H9 (cell line): ENCODE measurements at regions not wholly inside any gene's neighbourhood (a gene's known extent, or its start where the extent isn't known, plus 50 kb on each side); places are given as distances from the start of the nearest gene placed in this dataset.
A peak's percentile ranks its signal among the peaks of the same experiment; 100 is the strongest.

Experiments used
- DNase-seq: peaks from one replicate; pipeline ENCODE4 v3.0.0-alpha.2; 2017
- H2AFZ ChIP-seq: one replicate; pipeline ENCODE4 v1.6.1; 2013; ENCODE audit warnings: mild to moderate bottlenecking, low read length, control low read depth, moderate library complexity
- H2AK5ac ChIP-seq: 2 replicates; pipeline ENCODE4 v1.6.1; 2013; ENCODE audit warnings: low read length, control low read depth, mixed read lengths; ENCODE audit not compliant: insufficient read length
- H2BK120ac ChIP-seq: one replicate; pipeline ENCODE4 v1.6.1; 2013; ENCODE audit warnings: low read depth, mild to moderate bottlenecking, low read length, control low read depth, inconsistent platforms; ENCODE audit not compliant: poor library complexity, severe bottlenecking
- H2BK12ac ChIP-seq: 2 replicates; pipeline ENCODE4 v1.6.1; 2013; ENCODE audit warnings: low read length, control low read depth, mixed read lengths, low read depth; ENCODE audit not compliant: insufficient read length
- H2BK15ac ChIP-seq: 2 replicates; pipeline ENCODE4 v1.6.1; 2013; ENCODE audit warnings: low read depth, low read length, control low read depth
- H2BK20ac ChIP-seq: one replicate; pipeline ENCODE4 v1.6.1; 2013; ENCODE audit warnings: low read depth, mild to moderate bottlenecking, low read length, control low read depth, inconsistent platforms; ENCODE audit not compliant: poor library complexity, severe bottlenecking
- H2BK5ac ChIP-seq: 2 replicates; pipeline ENCODE4 v1.6.1; 2013; ENCODE audit warnings: low read length, control low read depth, mixed read lengths; ENCODE audit not compliant: insufficient read length
- H3K14ac ChIP-seq: 2 replicates; pipeline ENCODE4 v1.6.1; 2013; ENCODE audit warnings: low read length, control low read depth; ENCODE audit not compliant: insufficient read depth
- H3K18ac ChIP-seq: 2 replicates; pipeline ENCODE4 v1.6.1; 2013; ENCODE audit warnings: low read depth, mild to moderate bottlenecking, mixed read lengths, low read length, control low read depth; ENCODE audit not compliant: insufficient read length
- H3K23ac ChIP-seq: 2 replicates; pipeline ENCODE4 v1.6.1; 2013; ENCODE audit warnings: low read length, control low read depth, mixed read lengths, low read depth; ENCODE audit not compliant: insufficient read length
- H3K23me2 ChIP-seq: 2 replicates; pipeline ENCODE4 v1.6.1; 2013; ENCODE audit warnings: low read depth, mild to moderate bottlenecking, mixed read lengths, low read length, control low read depth; ENCODE audit not compliant: insufficient read length, poor library complexity, severe bottlenecking
- H3K27ac ChIP-seq: 2 replicates; pipeline ENCODE4 v1.5.1; 2013; ENCODE audit warnings: low read length, control low read depth, mixed read lengths, low read depth; ENCODE audit not compliant: insufficient read length
- H3K27me3 ChIP-seq: 2 replicates; pipeline ENCODE4 v1.6.1; 2013; ENCODE audit warnings: low read length, control low read depth, inconsistent platforms; ENCODE audit not compliant: insufficient read depth
- H3K4ac ChIP-seq: 2 replicates; pipeline ENCODE4 v1.6.1; 2013; ENCODE audit warnings: low read depth, mild to moderate bottlenecking, control low read depth, inconsistent platforms, low read length, moderate library complexity
- H3K4me1 ChIP-seq: 2 replicates; pipeline ENCODE4 v1.6.1; 2013; ENCODE audit warnings: low read length, control low read depth, inconsistent platforms; ENCODE audit not compliant: insufficient read depth
- H3K4me2 ChIP-seq: 2 replicates; pipeline ENCODE4 v1.6.1; 2013; ENCODE audit warnings: low read length, control low read depth, mixed read lengths; ENCODE audit not compliant: insufficient read length, insufficient read depth
- H3K56ac ChIP-seq: 2 replicates; pipeline ENCODE4 v1.6.1; 2013; ENCODE audit warnings: low read depth, mild to moderate bottlenecking, mixed read lengths, low read length, control low read depth; ENCODE audit not compliant: insufficient read length
- H3K79me1 ChIP-seq: 2 replicates; pipeline ENCODE4 v1.6.1; 2013; ENCODE audit warnings: low read depth, mild to moderate bottlenecking, moderate library complexity, low read length, control low read depth, inconsistent platforms; ENCODE audit not compliant: insufficient read depth, poor library complexity, severe bottlenecking
- H3K79me2 ChIP-seq: 2 replicates; pipeline ENCODE4 v1.6.1; 2013; ENCODE audit warnings: low read length, control low read depth, inconsistent platforms; ENCODE audit not compliant: insufficient read depth
- H3K9ac ChIP-seq: 2 replicates; pipeline ENCODE4 v1.6.1; 2013; ENCODE audit warnings: low read length, control low read depth, mixed read lengths; ENCODE audit not compliant: insufficient read length; ENCODE audit errors: extremely low read depth
- H3K9me3 ChIP-seq: one replicate; pipeline ENCODE4 v1.6.1; 2013; ENCODE audit warnings: low read depth, low read length, inconsistent platforms; ENCODE audit not compliant: control insufficient read depth
- H3T11ph ChIP-seq: one replicate; pipeline ENCODE4 v1.6.1; 2013; ENCODE audit warnings: mild to moderate bottlenecking, low read length, control low read depth, inconsistent platforms
- H4K20me1 ChIP-seq: one replicate; pipeline ENCODE4 v1.6.1; 2013; ENCODE audit not compliant: control insufficient read depth, insufficient read length, insufficient read depth
- H4K5ac ChIP-seq: 2 replicates; pipeline ENCODE4 v1.6.1; 2013; ENCODE audit warnings: low read depth, mild to moderate bottlenecking, mixed read lengths, low read length, control low read depth; ENCODE audit not compliant: insufficient read length
- H4K8ac ChIP-seq: replicated peaks from 2 replicates; pipeline ENCODE4 v1.6.1; 2013; ENCODE audit warnings: low read length, control low read depth, mixed read lengths, low read depth; ENCODE audit not compliant: insufficient read length
- H4K91ac ChIP-seq: 2 replicates; pipeline ENCODE4 v1.6.1; 2013; ENCODE audit warnings: low read depth, mild to moderate bottlenecking, moderate library complexity, mixed read lengths, low read length, control low read depth; ENCODE audit not compliant: insufficient read length
- H3K27ac Mint-ChIP-seq, 3 experiments: 2 replicates in 2 of 3; 3 replicates in 1 of 3; pipeline ENCODE4 v1.8.0; 2020 to 2021; ENCODE audit warnings: mixed read lengths in 3 of 3, mild to moderate bottlenecking in 1 of 3, moderate library complexity in 1 of 3
- H3K27me3 Mint-ChIP-seq: 2 replicates; pipeline ENCODE4 v1.8.0; 2021; ENCODE audit warnings: low read depth, mild to moderate bottlenecking, moderate library complexity, mixed read lengths
- H3K36me3 Mint-ChIP-seq, 3 experiments: 2 replicates in 2 of 3; 3 replicates in 1 of 3; pipeline ENCODE4 v1.8.0; 2020 to 2021; ENCODE audit warnings: low read depth in 3 of 3, mixed read lengths in 3 of 3; ENCODE audit not compliant: insufficient read depth in 1 of 3
- H3K4me1 Mint-ChIP-seq, 2 experiments: 2 replicates each; pipeline ENCODE4 v1.8.0; 2020; ENCODE audit warnings: mixed read lengths in 2 of 2
- H3K4me3 Mint-ChIP-seq, 2 experiments: 2 replicates in 1 of 2; 3 replicates in 1 of 2; pipeline ENCODE4 v1.8.0; 2020 to 2021; ENCODE audit warnings: mild to moderate bottlenecking in 2 of 2, mixed read lengths in 2 of 2, moderate library complexity in 1 of 2
- H3K9me3 Mint-ChIP-seq, 2 experiments: 2 replicates in 1 of 2; 3 replicates in 1 of 2; pipeline ENCODE4 v1.8.0; 2020; ENCODE audit warnings: mild to moderate bottlenecking in 2 of 2, mixed read lengths in 2 of 2, moderate library complexity in 1 of 2
- CTCF ChIP-seq: fragments of 200-600 bp; sonication (generic); conservative IDR thresholded peaks from 3 replicates; pipeline ENCODE4 v1.8.0; 2021; ENCODE audit warnings: antibody characterized with exemption, mild to moderate bottlenecking
- WGBS: extraction: QIAGEN DNeasy Blood & Tissue Kit; methylation state at CpG from one replicate; pipeline ENCODE4 v1.1.7; 2013; ENCODE audit warnings: missing lambda C conversion rate, low lambda C conversion rate, mixed read lengths; ENCODE audit not compliant: insufficient read length; ENCODE audit errors: extremely low coverage; 5-methylcytosine and 5-hydroxymethylcytosine counted together

- H3K18ac ChIP-seq = no peak overlapping the region
- no peak overlapping the region for H2BK120ac ChIP-seq
- no peaks in the 10 kb centered on the region for H3K23me2 ChIP-seq
- H3K4ac ChIP-seq = no peak overlapping the region
- no peak overlapping the region for H2BK15ac ChIP-seq
- no peak overlapping the region for H4K8ac ChIP-seq
- no peak overlapping the region for H4K91ac ChIP-seq
- no peak overlapping the region for H2BK12ac ChIP-seq
- no peaks in the 10 kb centered on the region for H3K79me1 ChIP-seq
- H3K27ac ChIP-seq = no peak overlapping the region
- H3K9me3 ChIP-seq = no peaks in the 10 kb centered on the region
- H4K20me1 ChIP-seq = no peaks in the 10 kb centered on the region
- H3K9ac ChIP-seq = no peak overlapping the region
- H3T11ph ChIP-seq = no peak overlapping the region
- Mint-ChIP-seq H3K4me3 (no peak overlapping the region), H3K27me3 (no peaks in the 10 kb centered on the region), H3K36me3 (peaks cover 6 to 11% (median 6%) of the 10 kb centered on the region in 3 experiments; a peak in 5 of 7 replicates), H3K4me1 (no peaks in the 10 kb centered on the region), H3K27ac (peak overlapping the region in 2 of 3 experiments; percentile 24 to 80; a peak in 3 of 7 replicates), H3K9me3 (peaks cover 5 to 9% of the 10 kb centered on the region in 2 experiments; a peak in 4 of 5 replicates)
- H3K56ac ChIP-seq = no peak overlapping the region
- H3K23ac ChIP-seq = no peak overlapping the region
- H3K79me2 ChIP-seq = no peaks in the 10 kb centered on the region
- peak overlapping the region; percentile 89 for H2AFZ ChIP-seq
- WGBS = no CpG with 5 or more reads among the region's 5 CpGs
- H3K4me2 ChIP-seq = no peak overlapping the region
- peaks cover 12% of the 10 kb centered on the region for H3K4me1 ChIP-seq
- H2BK20ac ChIP-seq = no peak overlapping the region
- H3K27me3 ChIP-seq = no peaks in the 10 kb centered on the region
- H2BK5ac ChIP-seq = no peak overlapping the region
- peak overlapping the region; percentile 57; the same call in 1 of the 2 replicates for H3K14ac ChIP-seq
- no peak overlapping the region for H4K5ac ChIP-seq
- TF ChIP-seq CTCF = no peak
- DNase-seq = no peak
- H2AK5ac ChIP-seq = no peak overlapping the region
Observed at GRCh38 chr17:14919094-14919493, 346.0 kb downstream of the PMP22 start.
